CD4-positive, alpha-beta memory T cell (primary cell): ENCODE measurements at regions not wholly inside any gene's neighbourhood (a gene's known extent, or its start where the extent isn't known, plus 50 kb on each side); places are given as distances from the start of the nearest gene placed in this dataset.

ENCODE experiments used
- CTCF ChIA-PET: fragments of 350-600 bp; sonication (Branson Sonifier 250); formaldehyde crosslinking; loops from one replicate; lab custom pipeline; 2021; ENCODE audit warnings: inconsistent platforms; ENCODE audit not compliant: partially characterized antibody; lab: Charles Lee
- POLR2A ChIA-PET: fragments of 350-600 bp; sonication (Branson Sonifier 250); formaldehyde crosslinking; loops from one replicate; lab custom pipeline; 2021; ENCODE audit not compliant: partially characterized antibody; lab: Charles Lee
- DNase-seq, 5 donors: peaks; one replicate each; pipeline versions ENCODE4 v3.0.0 to v3.0.0-alpha.2; 2020 to 2022; ENCODE audit warnings: mixed read lengths in 1 of 5
- H3K27ac ChIP-seq: one replicate; pipeline ENCODE4 v1.7.0; 2013; ENCODE audit warnings: low read depth, low read length
- H3K27me3 ChIP-seq: 2 replicates; pipeline ENCODE4 v1.7.0; 2013; ENCODE audit warnings: mild to moderate bottlenecking, low read length, moderate library complexity; ENCODE audit not compliant: insufficient read depth
- H3K36me3 ChIP-seq: 2 replicates; pipeline ENCODE4 v1.7.0; 2013; ENCODE audit warnings: mild to moderate bottlenecking, low read length, moderate library complexity; ENCODE audit not compliant: insufficient read depth
- H3K4me1 ChIP-seq: 2 replicates; pipeline ENCODE4 v1.7.0; 2013; ENCODE audit warnings: mild to moderate bottlenecking, low read length, moderate library complexity; ENCODE audit not compliant: insufficient read depth
- H3K4me3 ChIP-seq, 2 donors: one replicate each; pipeline ENCODE4 v1.7.0; 2013; ENCODE audit warnings: low read length in 2 of 2, mild to moderate bottlenecking in 1 of 2
- H3K9me3 ChIP-seq, 2 donors: one replicate each; pipeline ENCODE4 v1.7.0; 2013; ENCODE audit warnings: low read length in 2 of 2, control low read depth in 1 of 2; ENCODE audit not compliant: control insufficient read depth in 1 of 2
- H3K27ac Mint-ChIP-seq, 7 donors: one replicate each; pipeline ENCODE4 v1.8.0; 2020 to 2021; ENCODE audit warnings: mixed read lengths in 7 of 7, mild to moderate bottlenecking in 6 of 7, inconsistent platforms in 3 of 7, moderate library complexity in 3 of 7
- H3K27me3 Mint-ChIP-seq, 2 donors: one replicate each; pipeline ENCODE4 v1.8.0; 2020 to 2021; ENCODE audit warnings: mixed read lengths in 2 of 2
- H3K36me3 Mint-ChIP-seq, 2 donors: one replicate each; pipeline ENCODE4 v1.8.0; 2020 to 2021; ENCODE audit warnings: mixed read lengths in 2 of 2, inconsistent platforms in 1 of 2, mild to moderate bottlenecking in 1 of 2
- H3K4me1 Mint-ChIP-seq, 4 donors: one replicate each; pipeline ENCODE4 v1.8.0; 2020 to 2021; ENCODE audit warnings: mixed read lengths in 4 of 4, mild to moderate bottlenecking in 1 of 4
- H3K4me3 Mint-ChIP-seq, 8 donors: one replicate each; pipeline ENCODE4 v1.8.0; 2020 to 2021; ENCODE audit warnings: mixed read lengths in 8 of 8, mild to moderate bottlenecking in 7 of 8, moderate library complexity in 6 of 8, inconsistent platforms in 3 of 8
- H3K9me3 Mint-ChIP-seq, 8 donors: one replicate each; pipeline ENCODE4 v1.8.0; 2020 to 2021; ENCODE audit warnings: mixed read lengths in 8 of 8, mild to moderate bottlenecking in 5 of 8, inconsistent platforms in 3 of 8, moderate library complexity in 1 of 8
- intact Hi-C: fragments of 100-400 bp; cut with micrococcal nuclease; formaldehyde crosslinking; loops from one replicate; pipeline ENCODE4 v1.15.1; 2023

DNA sequence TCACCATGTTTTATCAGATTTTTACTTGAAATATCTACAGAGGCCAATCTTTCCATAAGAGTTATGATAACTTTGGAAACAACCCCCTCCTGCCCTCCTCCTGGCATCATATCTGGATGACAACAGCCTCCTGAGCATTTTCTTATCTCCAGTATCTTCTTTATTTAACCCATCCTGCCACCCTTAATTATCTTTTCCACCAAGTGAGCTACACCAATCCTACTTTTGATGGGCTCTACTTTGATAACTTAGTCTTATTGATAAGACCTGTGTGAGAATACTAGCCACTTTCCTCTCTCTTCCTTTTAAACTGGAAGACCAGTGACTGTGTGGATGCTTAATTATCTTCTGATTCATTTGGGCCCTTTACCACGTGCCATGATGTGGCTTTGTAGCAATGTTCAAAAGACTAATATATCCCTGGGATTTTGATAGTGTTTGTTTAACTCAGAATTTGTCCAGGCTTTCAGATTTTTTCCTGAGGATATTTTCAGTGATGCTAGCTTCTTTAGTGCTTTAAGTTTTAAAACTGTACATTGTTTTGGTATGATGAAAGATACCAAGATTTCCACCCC lies 330.1 kb upstream of the GIMD1 start:
- no peak overlapping the region for H3K4me3 Mint-ChIP-seq
- H3K27me3 Mint-ChIP-seq: no peaks in the 10 kb centered on the region
- H3K36me3 Mint-ChIP-seq: no peaks in the 10 kb centered on the region
- no peaks in the 10 kb centered on the region for H3K4me1 Mint-ChIP-seq
- H3K4me3 ChIP-seq: no peak overlapping the region
- no peak overlapping the region for H3K27ac ChIP-seq
- no peak overlapping the region for H3K27ac Mint-ChIP-seq
- H3K9me3 Mint-ChIP-seq: peaks cover 0 to 20% (median 8%) of the 10 kb centered on the region in 8 donors
- H3K27me3 ChIP-seq: no peaks in the 10 kb centered on the region
- no peaks in the 10 kb centered on the region for H3K36me3 ChIP-seq
- DNase-seq: no peak
- CTCF ChIA-PET: no interaction called here
- no peaks in the 10 kb centered on the region for H3K4me1 ChIP-seq
- no peaks in the 10 kb centered on the region for H3K9me3 ChIP-seq
- intact Hi-C loops: no loop called here
- POLR2A ChIA-PET: no interaction called here

DNA sequence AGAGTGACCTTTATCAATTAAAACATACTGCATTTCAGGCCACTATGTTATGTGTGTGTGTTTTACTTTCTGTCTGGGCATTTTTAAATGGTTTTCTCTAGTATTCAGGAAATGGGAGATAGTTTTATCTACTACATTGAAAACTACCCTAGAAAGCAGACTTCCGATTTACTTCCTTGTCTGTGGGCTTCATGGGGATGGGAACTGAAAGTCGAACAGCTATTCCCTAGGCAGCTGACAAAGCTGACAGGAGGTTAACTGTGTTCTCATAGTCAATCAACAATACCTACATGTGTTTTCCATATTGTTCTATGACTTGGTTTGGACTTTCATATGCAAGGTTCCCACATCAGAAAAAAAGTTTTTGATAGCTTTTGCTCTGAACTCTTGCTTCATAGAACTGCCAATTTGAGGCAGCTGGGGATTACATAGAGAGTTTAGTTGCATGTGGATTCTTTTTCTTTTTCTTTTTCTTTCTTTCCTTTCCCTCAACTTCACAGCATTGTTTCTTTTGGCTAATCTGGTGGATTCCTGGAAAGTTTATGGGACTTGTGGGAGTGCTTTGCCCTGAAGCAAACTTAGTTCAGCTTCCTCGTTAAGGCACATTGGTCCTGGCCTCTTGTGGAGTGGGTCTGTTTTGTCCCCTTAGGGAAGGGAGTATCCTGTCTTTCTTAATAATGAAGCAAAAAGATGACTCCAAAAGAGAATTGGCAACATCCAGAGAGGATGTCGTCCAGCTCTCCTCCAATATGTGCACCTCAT lies 327.1 kb upstream of the GIMD1 start:
- DNase-seq: no peak
- Mint-ChIP-seq H3K4me1 (no peaks in the 10 kb centered on the region), H3K27ac (no peak overlapping the region), H3K4me3 (no peak overlapping the region), H3K9me3 (peaks cover 0 to 12% (median 5%) of the 10 kb centered on the region in 8 donors), H3K27me3 (no peaks in the 10 kb centered on the region), H3K36me3 (no peaks in the 10 kb centered on the region)
- Histone ChIP-seq H3K9me3 (no peaks in the 10 kb centered on the region), H3K4me1 (no peaks in the 10 kb centered on the region), H3K36me3 (no peaks in the 10 kb centered on the region), H3K27ac (no peak overlapping the region), H3K27me3 (no peaks in the 10 kb centered on the region), H3K4me3 (no peak overlapping the region)
- ChIA-PET POLR2A (no interaction called here), CTCF (no interaction called here)
- intact Hi-C loops: no loop called here

DNA sequence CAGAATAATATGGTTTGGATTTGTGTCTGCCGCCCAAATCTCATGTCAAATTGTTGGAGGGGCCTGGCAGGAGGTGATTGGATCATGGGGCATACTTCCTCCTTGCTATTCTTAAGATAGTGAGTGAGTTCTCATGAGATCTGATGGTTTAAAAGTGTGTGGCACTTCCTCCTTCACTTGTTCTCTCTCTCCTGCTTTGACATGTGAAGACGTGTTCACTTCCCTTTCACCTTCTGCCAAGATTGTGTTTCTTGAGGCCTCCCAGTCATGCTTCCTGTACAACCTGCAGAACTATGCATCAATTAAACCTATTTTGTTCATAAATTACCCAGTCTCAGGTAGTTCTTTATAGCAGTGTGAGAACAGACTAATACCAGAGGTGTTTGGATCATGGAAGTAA lies 325.7 kb upstream of the GIMD1 start:
- Mint-ChIP-seq H3K9me3 (peaks cover 0 to 16% (median 4%) of the 10 kb centered on the region in 8 donors), H3K4me1 (no peaks in the 10 kb centered on the region), H3K4me3 (no peak overlapping the region), H3K27ac (no peak overlapping the region), H3K27me3 (no peaks in the 10 kb centered on the region), H3K36me3 (no peaks in the 10 kb centered on the region)
- Histone ChIP-seq H3K27ac (no peak overlapping the region), H3K4me1 (no peaks in the 10 kb centered on the region), H3K27me3 (no peaks in the 10 kb centered on the region), H3K36me3 (no peaks in the 10 kb centered on the region), H3K4me3 (no peak overlapping the region), H3K9me3 (no peaks in the 10 kb centered on the region)
- DNase-seq: no peak
- intact Hi-C loops: no loop called here
- ChIA-PET CTCF (no interaction called here), POLR2A (no interaction called here)

DNA sequence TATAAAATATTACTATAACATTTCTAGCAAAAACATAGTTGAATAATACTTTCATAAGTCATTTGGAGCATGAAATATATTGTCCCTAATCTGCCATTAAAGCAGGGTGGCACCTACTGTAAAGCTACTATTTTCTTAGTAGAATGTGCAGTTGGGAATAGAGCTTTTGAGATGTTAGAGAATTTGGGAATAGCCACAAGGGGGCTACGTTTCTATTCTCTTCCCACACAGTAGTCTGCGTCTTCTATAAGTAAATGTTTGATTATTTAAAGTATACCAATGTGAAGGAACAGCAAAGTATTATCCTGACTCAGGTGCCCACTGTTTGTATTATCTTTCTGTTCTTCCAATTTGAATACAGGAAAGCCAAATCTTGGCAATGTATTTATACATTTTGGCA lies 323.2 kb upstream of the GIMD1 start:
- Mint-ChIP-seq H3K36me3 (no peaks in the 10 kb centered on the region), H3K27ac (no peak overlapping the region), H3K4me3 (no peak overlapping the region), H3K4me1 (no peaks in the 10 kb centered on the region), H3K9me3 (peaks cover 0 to 21% (median 3%) of the 10 kb centered on the region in 8 donors), H3K27me3 (no peaks in the 10 kb centered on the region)
- no peak overlapping the region for H3K4me3 ChIP-seq
- DNase-seq: no peak
- H3K9me3 ChIP-seq: no peaks in the 10 kb centered on the region
- no peaks in the 10 kb centered on the region for H3K36me3 ChIP-seq
- ChIA-PET POLR2A (no interaction called here), CTCF (no interaction called here)
- H3K27ac ChIP-seq: no peak overlapping the region
- H3K27me3 ChIP-seq: no peaks in the 10 kb centered on the region
- intact Hi-C loops: no loop called here
- H3K4me1 ChIP-seq: no peaks in the 10 kb centered on the region

DNA sequence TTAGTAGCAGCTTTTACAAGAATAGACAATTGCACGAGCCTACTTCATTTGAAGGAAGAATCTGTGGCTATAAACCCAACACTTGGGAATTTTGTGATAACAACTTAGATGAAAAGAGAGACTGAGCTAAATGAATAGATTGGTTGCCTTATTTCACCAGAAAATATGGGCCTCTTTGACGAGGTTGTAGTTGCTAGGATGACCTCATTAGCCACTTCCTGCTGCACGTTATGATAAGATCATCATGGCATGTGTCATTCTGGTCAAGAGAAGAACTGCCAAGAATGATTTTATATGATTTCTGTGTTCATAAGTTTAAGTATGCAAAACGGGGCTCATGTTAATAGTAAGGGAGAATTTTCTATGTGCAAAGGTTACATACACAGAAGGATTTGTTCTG lies 321.9 kb upstream of the GIMD1 start:
- Histone ChIP-seq H3K27me3 (no peaks in the 10 kb centered on the region), H3K9me3 (no peaks in the 10 kb centered on the region), H3K27ac (no peak overlapping the region), H3K4me3 (no peak overlapping the region), H3K4me1 (no peaks in the 10 kb centered on the region), H3K36me3 (no peaks in the 10 kb centered on the region)
- intact Hi-C loops: no loop called here
- H3K36me3 Mint-ChIP-seq: no peaks in the 10 kb centered on the region
- CTCF ChIA-PET: no interaction called here
- no peaks in the 10 kb centered on the region for H3K4me1 Mint-ChIP-seq
- DNase-seq: no peak
- POLR2A ChIA-PET: no interaction called here
- peaks cover 0 to 28% (median 4%) of the 10 kb centered on the region in 8 donors for H3K9me3 Mint-ChIP-seq
- no peaks in the 10 kb centered on the region for H3K27me3 Mint-ChIP-seq
- H3K27ac Mint-ChIP-seq: no peak overlapping the region
- no peak overlapping the region for H3K4me3 Mint-ChIP-seq

DNA sequence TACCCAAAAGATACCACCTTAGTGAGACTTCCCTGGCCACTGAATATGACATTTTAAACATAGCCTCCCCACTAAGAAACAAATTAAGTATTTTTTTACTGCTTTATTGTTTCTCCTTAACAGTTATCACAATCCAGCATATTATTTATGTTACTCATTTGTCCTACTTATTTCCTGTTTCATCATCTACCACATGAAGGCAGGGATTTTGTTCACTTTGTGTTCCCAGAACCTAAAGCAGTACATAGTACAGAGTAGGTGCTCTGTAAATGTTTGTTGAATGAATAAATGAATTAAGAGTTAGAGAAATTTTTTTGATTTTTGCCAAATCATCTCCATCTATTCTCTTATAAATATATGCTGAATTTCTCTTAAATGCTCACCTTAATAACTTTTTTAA lies 318.4 kb upstream of the GIMD1 start:
- Mint-ChIP-seq H3K27ac (no peak overlapping the region), H3K36me3 (no peaks in the 10 kb centered on the region), H3K4me1 (no peaks in the 10 kb centered on the region), H3K9me3 (peaks cover 0 to 28% (median 5%) of the 10 kb centered on the region in 8 donors), H3K4me3 (no peak overlapping the region), H3K27me3 (no peaks in the 10 kb centered on the region)
- Histone ChIP-seq H3K4me3 (no peak overlapping the region), H3K36me3 (no peaks in the 10 kb centered on the region), H3K27me3 (no peaks in the 10 kb centered on the region), H3K27ac (no peak overlapping the region), H3K9me3 (no peaks in the 10 kb centered on the region), H3K4me1 (no peaks in the 10 kb centered on the region)
- ChIA-PET POLR2A (no interaction called here), CTCF (no interaction called here)
- intact Hi-C loops: no loop called here
- DNase-seq: no peak

- no peak overlapping the region for H3K4me3 Mint-ChIP-seq
- no peak for DNase-seq
- H3K27me3 Mint-ChIP-seq: no peaks in the 10 kb centered on the region
- no peaks in the 10 kb centered on the region for H3K27me3 ChIP-seq
- no peak overlapping the region for H3K4me3 ChIP-seq
- no peaks in the 10 kb centered on the region for H3K36me3 Mint-ChIP-seq
- H3K27ac Mint-ChIP-seq: no peak overlapping the region
- H3K36me3 ChIP-seq: no peaks in the 10 kb centered on the region
- CTCF ChIA-PET: no interaction called here
- POLR2A ChIA-PET: no interaction called here
- H3K9me3 Mint-ChIP-seq: peaks cover 0 to 19% (median 7%) of the 10 kb centered on the region in 8 donors
- intact Hi-C loops: no loop called here
- no peaks in the 10 kb centered on the region for H3K9me3 ChIP-seq
- H3K4me1 Mint-ChIP-seq: no peaks in the 10 kb centered on the region
- H3K27ac ChIP-seq: no peak overlapping the region
- no peaks in the 10 kb centered on the region for H3K4me1 ChIP-seq
Observed at GRCh38 chr4:106681381-106681921, 312.9 kb upstream of the GIMD1 start.
